ENCODE measurements at regions not wholly inside any gene's neighbourhood (a gene's known extent, or its start where the extent isn't known, plus 50 kb on each side); places are given as distances from the start of the nearest gene placed in this dataset.

DNA sequence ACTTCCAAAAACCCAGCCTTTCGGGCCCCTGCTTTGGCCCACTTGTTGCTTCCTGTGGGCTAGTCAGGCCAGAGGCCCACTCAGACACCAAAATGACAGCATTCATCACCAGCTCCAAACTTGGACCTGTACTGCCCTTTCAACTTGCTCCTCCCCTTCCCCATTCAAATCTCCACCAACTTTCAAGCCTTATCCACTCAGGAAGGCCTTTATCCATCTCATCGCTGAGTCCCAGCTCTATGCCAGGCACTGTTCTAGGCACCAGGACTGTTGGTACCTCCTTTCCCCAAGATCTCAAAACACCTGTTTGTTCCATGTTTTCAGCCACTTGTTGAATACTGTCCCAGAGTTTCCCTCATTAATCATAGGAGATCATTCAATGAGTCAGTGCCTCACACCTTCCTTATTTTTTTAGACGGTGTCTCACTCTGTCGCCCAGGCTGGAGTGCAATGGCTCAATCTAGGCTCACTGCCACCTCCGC is 1011.4 kb downstream of the UQCRFS1 start:
- Histone ChIP-seq H2AFZ (ENCODE audit: low read length) (no peak overlapping the region), H3K9me3 (ENCODE audit: control insufficient read depth, low read depth, low read length) (no peaks in the 10 kb centered on the region), H2BK12ac (ENCODE audit: insufficient read length, low read depth, low read length) (no peak overlapping the region), H3K23me2 (ENCODE audit: insufficient read length, low read depth, low read length, poor library complexity, severe bottlenecking) (no peaks in the 10 kb centered on the region), H3K27ac (ENCODE audit: insufficient read length, low read depth, low read length) (no peak overlapping the region), H2BK5ac (ENCODE audit: insufficient read length, low read length) (no peak overlapping the region), H3K27me3 (ENCODE audit: insufficient read depth, low read length) (no peaks in the 10 kb centered on the region), H3K4me1 (ENCODE audit: insufficient read depth, low read length) (no peaks in the 10 kb centered on the region), H3K14ac (ENCODE audit: insufficient read depth, low read length) (no peak overlapping the region), H3K56ac (ENCODE audit: insufficient read length, low read depth, low read length) (no peak overlapping the region), H3K79me2 (ENCODE audit: insufficient read depth, low read length) (no peaks in the 10 kb centered on the region), H2BK15ac (ENCODE audit: low read depth, low read length) (no peak overlapping the region), H2BK20ac (ENCODE audit: low read depth, low read length, poor library complexity, severe bottlenecking) (no peak overlapping the region), H3K9ac (ENCODE audit: extremely low read depth, insufficient read length, low read length) (no peak overlapping the region), H4K91ac (ENCODE audit: insufficient read length, low read depth, low read length) (no peak overlapping the region), H2AK5ac (ENCODE audit: insufficient read length, low read length) (no peak overlapping the region), H3K4me2 (ENCODE audit: insufficient read depth, insufficient read length, low read length) (no peak overlapping the region), H4K20me1 (ENCODE audit: control insufficient read depth, insufficient read depth, insufficient read length) (no peaks in the 10 kb centered on the region), H3T11ph (ENCODE audit: low read length) (no peak overlapping the region), H3K4ac (ENCODE audit: low read depth, low read length) (no peak overlapping the region), H3K79me1 (ENCODE audit: insufficient read depth, low read depth, low read length, poor library complexity, severe bottlenecking) (no peaks in the 10 kb centered on the region), H4K8ac (replicated peaks; ENCODE audit: insufficient read length, low read depth, low read length) (no peak overlapping the region), H3K23ac (ENCODE audit: insufficient read length, low read depth, low read length) (no peak overlapping the region), H2BK120ac (ENCODE audit: low read depth, low read length, poor library complexity, severe bottlenecking) (no peak overlapping the region), H4K5ac (ENCODE audit: insufficient read length, low read depth, low read length) (no peak overlapping the region), H3K18ac (ENCODE audit: insufficient read length, low read depth, low read length) (no peak overlapping the region)
- no peak for DNase-seq
- Mint-ChIP-seq H3K36me3 (ENCODE audit: insufficient read depth in 1 of 3, low read depth in 3 of 3) (peaks cover 0 to 5% (median 0%) of the 10 kb centered on the region in 3 experiments; a peak in 1 of 7 replicates), H3K27me3 (ENCODE audit: low read depth) (no peaks in the 10 kb centered on the region; the same call in 1 of the 2 replicates), H3K27ac (no peak overlapping the region), H3K4me3 (no peak overlapping the region), H3K9me3 (peaks cover 7 to 12% of the 10 kb centered on the region in 2 experiments; a peak in 4 of 5 replicates), H3K4me1 (peaks cover 0 to 3% of the 10 kb centered on the region in 2 experiments; a peak in 1 of 4 replicates)
- whole genome bisulfite sequencing (ENCODE audit: extremely low coverage, insufficient read length, low lambda C conversion rate) = no CpG with 5 or more reads among the region's 5 CpGs
- TF ChIP-seq, protein P1, sequence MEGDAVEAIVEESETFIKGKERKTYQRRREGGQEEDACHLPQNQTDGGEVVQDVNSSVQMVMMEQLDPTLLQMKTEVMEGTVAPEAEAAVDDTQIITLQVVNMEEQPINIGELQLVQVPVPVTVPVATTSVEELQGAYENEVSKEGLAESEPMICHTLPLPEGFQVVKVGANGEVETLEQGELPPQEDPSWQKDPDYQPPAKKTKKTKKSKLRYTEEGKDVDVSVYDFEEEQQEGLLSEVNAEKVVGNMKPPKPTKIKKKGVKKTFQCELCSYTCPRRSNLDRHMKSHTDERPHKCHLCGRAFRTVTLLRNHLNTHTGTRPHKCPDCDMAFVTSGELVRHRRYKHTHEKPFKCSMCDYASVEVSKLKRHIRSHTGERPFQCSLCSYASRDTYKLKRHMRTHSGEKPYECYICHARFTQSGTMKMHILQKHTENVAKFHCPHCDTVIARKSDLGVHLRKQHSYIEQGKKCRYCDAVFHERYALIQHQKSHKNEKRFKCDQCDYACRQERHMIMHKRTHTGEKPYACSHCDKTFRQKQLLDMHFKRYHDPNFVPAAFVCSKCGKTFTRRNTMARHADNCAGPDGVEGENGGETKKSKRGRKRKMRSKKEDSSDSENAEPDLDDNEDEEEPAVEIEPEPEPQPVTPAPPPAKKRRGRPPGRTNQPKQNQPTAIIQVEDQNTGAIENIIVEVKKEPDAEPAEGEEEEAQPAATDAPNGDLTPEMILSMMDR (conservative IDR thresholded peaks at IDR 0.05) = no peak
